22Rv1 (cell line): ENCODE measurements at regions not wholly inside any gene's neighbourhood (a gene's known extent, or its start where the extent isn't known, plus 50 kb on each side); places are given as distances from the start of the nearest gene placed in this dataset.

Experiments
- ZFX ChIP-seq: fragments of 450-650 bp; IDR thresholded peaks from 2 replicates; pipeline ENCODE4 v1.6.1; 2017; ENCODE audit warnings: antibody characterized with exemption, borderline replicate concordance
- TF ChIP-seq, protein P1 (sequence below): fragments of 450-650 bp; IDR thresholded peaks from 2 replicates; pipeline ENCODE4 v1.5.1; 2017; ENCODE audit warnings: mild to moderate bottlenecking

DNA sequence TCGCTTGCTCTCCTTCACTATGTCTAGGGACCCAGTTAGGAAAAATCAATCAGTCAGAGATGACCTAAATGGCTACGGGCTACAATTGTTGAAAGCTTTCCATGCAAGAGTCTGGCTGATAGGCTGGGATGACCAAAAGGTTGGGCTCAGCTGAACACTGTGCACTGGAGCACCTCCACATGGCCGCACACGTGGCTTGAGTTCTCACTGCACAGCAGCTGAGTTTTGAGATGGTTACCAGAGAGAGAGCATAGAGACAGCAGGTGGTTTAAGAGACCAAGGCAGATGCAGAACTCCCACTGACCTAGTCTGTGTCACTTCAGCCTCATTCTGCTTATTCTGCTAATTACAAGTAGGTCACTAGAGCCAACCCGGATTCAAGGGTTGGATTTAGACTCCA lies 2354.8 kb upstream of the C9orf72 start:
- TF ChIP-seq, protein P1, sequence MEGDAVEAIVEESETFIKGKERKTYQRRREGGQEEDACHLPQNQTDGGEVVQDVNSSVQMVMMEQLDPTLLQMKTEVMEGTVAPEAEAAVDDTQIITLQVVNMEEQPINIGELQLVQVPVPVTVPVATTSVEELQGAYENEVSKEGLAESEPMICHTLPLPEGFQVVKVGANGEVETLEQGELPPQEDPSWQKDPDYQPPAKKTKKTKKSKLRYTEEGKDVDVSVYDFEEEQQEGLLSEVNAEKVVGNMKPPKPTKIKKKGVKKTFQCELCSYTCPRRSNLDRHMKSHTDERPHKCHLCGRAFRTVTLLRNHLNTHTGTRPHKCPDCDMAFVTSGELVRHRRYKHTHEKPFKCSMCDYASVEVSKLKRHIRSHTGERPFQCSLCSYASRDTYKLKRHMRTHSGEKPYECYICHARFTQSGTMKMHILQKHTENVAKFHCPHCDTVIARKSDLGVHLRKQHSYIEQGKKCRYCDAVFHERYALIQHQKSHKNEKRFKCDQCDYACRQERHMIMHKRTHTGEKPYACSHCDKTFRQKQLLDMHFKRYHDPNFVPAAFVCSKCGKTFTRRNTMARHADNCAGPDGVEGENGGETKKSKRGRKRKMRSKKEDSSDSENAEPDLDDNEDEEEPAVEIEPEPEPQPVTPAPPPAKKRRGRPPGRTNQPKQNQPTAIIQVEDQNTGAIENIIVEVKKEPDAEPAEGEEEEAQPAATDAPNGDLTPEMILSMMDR = no peak
- no peak for TF ChIP-seq ZFX
